HCT116 (cell line): ENCODE measurements at regions not wholly inside any gene's neighbourhood (a gene's known extent, or its start where the extent isn't known, plus 50 kb on each side); places are given as distances from the start of the nearest gene placed in this dataset.

Experiments
- CEBPB ChIP-seq: IDR thresholded peaks from 2 replicates; pipeline ENCODE4 v1.6.1; 2012; ENCODE audit warnings: low read depth
- EZH2 ChIP-seq: fragments of 200-600 bp; sonication (generic); IDR thresholded peaks from 2 replicates; pipeline ENCODE4 v1.6.1; 2017; ENCODE audit warnings: antibody characterized with exemption, mixed run types
- EZH2phosphoT487 ChIP-seq: fragments of 200-600 bp; IDR thresholded peaks from 2 replicates; pipeline ENCODE4 v1.6.1; 2018; ENCODE audit warnings: antibody characterized with exemption, borderline replicate concordance
- JUND ChIP-seq: IDR thresholded peaks from 2 replicates; pipeline ENCODE4 v1.6.1; 2012
- POLR2A ChIP-seq: IDR thresholded peaks from 2 replicates; pipeline ENCODE4 v1.7.0; 2011; ENCODE audit warnings: borderline replicate concordance; ENCODE audit not compliant: insufficient read depth, insufficient read length; ENCODE audit errors: extremely low read depth
- POLR2AphosphoS5 ChIP-seq: IDR thresholded peaks from 2 replicates; pipeline ENCODE4 v1.6.1; 2011; ENCODE audit warnings: mild to moderate bottlenecking, low read depth, low read length, moderate library complexity
- RAD21 ChIP-seq: IDR thresholded peaks from 2 replicates; pipeline ENCODE4 v1.6.1; 2012; ENCODE audit warnings: low read depth, mild to moderate bottlenecking
- SP1 ChIP-seq: IDR thresholded peaks from 2 replicates; pipeline ENCODE4 v1.6.1; 2012; ENCODE audit warnings: low read depth
- SRF ChIP-seq: IDR thresholded peaks from 2 replicates; pipeline ENCODE4 v1.6.1; 2012; ENCODE audit warnings: low read depth
- ZFX ChIP-seq: fragments of 450-650 bp; IDR thresholded peaks from 2 replicates; pipeline ENCODE4 v1.6.1; 2017
- TF ChIP-seq, protein P1 (sequence below), 3 experiments: fragments of 200-600 bp in 1 of 3; sonication (generic) in 1 of 3; IDR thresholded peaks in 2 of 3; conservative IDR thresholded peaks in 1 of 3; 2 replicates each; pipeline ENCODE4 v1.5.1; 2012 to 2017; ENCODE audit warnings: low read depth in 2 of 3, low read length in 2 of 3, antibody characterized with exemption in 1 of 3, borderline replicate concordance in 1 of 3, control low read depth in 1 of 3, mild to moderate bottlenecking in 1 of 3, mixed read lengths in 1 of 3, mixed run types in 1 of 3, moderate library complexity in 1 of 3; ENCODE audit not compliant: insufficient read depth in 1 of 3
- TF ChIP-seq, protein P2 (sequence below): IDR thresholded peaks from 2 replicates; pipeline ENCODE4 v1.6.1; 2012
- TF ChIP-seq, protein P3 (sequence below): IDR thresholded peaks from 2 replicates; pipeline ENCODE4 v1.6.1; 2012

DNA sequence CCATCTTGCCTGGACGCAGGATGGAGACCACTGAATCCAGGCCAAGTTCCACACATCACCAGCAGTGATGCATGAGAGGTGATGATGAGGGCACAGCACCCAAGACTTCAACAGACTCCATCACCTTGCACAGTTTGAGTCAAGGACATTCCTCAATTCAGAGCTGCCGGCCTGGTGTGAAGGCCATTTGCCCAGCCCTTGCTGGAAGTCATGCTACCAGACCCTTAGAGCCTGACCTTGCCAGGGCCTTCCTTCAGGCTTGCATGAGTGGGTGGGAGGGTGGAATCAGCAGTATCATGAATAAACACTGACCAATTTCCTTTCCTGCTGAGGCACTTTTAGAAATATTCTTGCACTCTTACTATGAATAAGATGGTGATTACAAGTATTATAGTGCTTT lies 130.2 kb upstream of the SSTR4 start:
- TF ChIP-seq, protein P1, sequence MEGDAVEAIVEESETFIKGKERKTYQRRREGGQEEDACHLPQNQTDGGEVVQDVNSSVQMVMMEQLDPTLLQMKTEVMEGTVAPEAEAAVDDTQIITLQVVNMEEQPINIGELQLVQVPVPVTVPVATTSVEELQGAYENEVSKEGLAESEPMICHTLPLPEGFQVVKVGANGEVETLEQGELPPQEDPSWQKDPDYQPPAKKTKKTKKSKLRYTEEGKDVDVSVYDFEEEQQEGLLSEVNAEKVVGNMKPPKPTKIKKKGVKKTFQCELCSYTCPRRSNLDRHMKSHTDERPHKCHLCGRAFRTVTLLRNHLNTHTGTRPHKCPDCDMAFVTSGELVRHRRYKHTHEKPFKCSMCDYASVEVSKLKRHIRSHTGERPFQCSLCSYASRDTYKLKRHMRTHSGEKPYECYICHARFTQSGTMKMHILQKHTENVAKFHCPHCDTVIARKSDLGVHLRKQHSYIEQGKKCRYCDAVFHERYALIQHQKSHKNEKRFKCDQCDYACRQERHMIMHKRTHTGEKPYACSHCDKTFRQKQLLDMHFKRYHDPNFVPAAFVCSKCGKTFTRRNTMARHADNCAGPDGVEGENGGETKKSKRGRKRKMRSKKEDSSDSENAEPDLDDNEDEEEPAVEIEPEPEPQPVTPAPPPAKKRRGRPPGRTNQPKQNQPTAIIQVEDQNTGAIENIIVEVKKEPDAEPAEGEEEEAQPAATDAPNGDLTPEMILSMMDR (IDR thresholded peaks at IDR 0.05 in 2 of 3, conservative IDR thresholded peaks at IDR 0.05 in 1 of 3; ENCODE audit: borderline replicate concordance in 1 of 3, insufficient read depth in 1 of 3, low read depth in 2 of 3, low read length in 2 of 3) = no peak
- TF ChIP-seq JUND = no peak
- TF ChIP-seq, protein P2, sequence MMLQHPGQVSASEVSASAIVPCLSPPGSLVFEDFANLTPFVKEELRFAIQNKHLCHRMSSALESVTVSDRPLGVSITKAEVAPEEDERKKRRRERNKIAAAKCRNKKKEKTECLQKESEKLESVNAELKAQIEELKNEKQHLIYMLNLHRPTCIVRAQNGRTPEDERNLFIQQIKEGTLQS = no peak
- TF ChIP-seq POLR2A = no peak
- no peak for TF ChIP-seq RAD21
- TF ChIP-seq SRF = no peak
- TF ChIP-seq, protein P3, sequence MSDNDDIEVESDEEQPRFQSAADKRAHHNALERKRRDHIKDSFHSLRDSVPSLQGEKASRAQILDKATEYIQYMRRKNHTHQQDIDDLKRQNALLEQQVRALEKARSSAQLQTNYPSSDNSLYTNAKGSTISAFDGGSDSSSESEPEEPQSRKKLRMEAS = no peak
- TF ChIP-seq POLR2AphosphoS5 = no peak
- no peak for TF ChIP-seq EZH2
- no peak for TF ChIP-seq SP1
- TF ChIP-seq ZFX = no peak
- no peak for TF ChIP-seq CEBPB
- TF ChIP-seq EZH2phosphoT487 = no peak
